ENCODE measurements at regions not wholly inside any gene's neighbourhood (a gene's known extent, or its start where the extent isn't known, plus 50 kb on each side); places are given as distances from the start of the nearest gene placed in this dataset.

DNA sequence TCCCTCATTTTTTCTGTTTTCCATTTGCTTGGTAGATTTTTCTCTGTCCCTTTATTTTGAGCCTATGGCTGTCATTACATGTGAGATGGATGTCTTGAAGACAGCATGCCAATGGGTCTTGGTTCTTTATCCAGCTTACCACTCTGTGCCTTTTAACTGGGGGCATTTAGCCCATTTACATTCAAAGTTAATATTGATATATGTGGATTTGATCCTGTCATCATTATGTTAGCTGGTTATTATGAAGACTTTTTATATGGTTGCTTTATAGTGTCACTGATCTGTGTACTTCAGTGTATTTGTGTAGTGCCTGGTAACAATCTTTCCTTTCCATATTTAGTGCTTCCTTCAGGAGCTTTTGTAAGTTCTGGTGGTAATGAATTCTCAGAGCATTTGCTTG is 89.3 kb upstream of the UNC5B start:
- TF ChIP-seq, protein P1, sequence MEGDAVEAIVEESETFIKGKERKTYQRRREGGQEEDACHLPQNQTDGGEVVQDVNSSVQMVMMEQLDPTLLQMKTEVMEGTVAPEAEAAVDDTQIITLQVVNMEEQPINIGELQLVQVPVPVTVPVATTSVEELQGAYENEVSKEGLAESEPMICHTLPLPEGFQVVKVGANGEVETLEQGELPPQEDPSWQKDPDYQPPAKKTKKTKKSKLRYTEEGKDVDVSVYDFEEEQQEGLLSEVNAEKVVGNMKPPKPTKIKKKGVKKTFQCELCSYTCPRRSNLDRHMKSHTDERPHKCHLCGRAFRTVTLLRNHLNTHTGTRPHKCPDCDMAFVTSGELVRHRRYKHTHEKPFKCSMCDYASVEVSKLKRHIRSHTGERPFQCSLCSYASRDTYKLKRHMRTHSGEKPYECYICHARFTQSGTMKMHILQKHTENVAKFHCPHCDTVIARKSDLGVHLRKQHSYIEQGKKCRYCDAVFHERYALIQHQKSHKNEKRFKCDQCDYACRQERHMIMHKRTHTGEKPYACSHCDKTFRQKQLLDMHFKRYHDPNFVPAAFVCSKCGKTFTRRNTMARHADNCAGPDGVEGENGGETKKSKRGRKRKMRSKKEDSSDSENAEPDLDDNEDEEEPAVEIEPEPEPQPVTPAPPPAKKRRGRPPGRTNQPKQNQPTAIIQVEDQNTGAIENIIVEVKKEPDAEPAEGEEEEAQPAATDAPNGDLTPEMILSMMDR (IDR thresholded peaks at IDR 0.05), result no peak
- no peak for TF ChIP-seq POLR2A (IDR thresholded peaks at IDR 0.05)

Measured in right lobe of liver (tissue), 4 donors.